ENCODE measurements at regions not wholly inside any gene's neighbourhood (a gene's known extent, or its start where the extent isn't known, plus 50 kb on each side); places are given as distances from the start of the nearest gene placed in this dataset.

DNA sequence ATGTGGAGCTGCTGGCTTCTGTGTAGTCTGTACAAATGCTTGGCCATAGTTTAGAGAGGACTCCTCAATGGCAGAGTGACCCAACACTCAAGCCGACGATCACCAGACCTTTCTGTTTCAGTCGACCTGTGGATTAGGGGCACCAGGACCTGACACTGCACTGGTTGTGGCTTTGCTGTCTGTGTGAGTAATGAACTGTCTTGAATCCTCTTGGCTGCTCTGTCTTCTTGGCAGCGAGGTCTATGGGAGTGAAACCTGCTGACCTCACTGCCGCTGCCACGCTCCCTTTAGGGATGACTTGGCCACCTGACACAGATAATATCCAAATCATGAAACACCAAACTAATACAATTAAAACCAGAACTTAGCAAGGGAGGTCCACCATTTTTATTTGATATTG lies 83.5 kb upstream of the C14orf180 start:
- TF ChIP-seq, protein P1, sequence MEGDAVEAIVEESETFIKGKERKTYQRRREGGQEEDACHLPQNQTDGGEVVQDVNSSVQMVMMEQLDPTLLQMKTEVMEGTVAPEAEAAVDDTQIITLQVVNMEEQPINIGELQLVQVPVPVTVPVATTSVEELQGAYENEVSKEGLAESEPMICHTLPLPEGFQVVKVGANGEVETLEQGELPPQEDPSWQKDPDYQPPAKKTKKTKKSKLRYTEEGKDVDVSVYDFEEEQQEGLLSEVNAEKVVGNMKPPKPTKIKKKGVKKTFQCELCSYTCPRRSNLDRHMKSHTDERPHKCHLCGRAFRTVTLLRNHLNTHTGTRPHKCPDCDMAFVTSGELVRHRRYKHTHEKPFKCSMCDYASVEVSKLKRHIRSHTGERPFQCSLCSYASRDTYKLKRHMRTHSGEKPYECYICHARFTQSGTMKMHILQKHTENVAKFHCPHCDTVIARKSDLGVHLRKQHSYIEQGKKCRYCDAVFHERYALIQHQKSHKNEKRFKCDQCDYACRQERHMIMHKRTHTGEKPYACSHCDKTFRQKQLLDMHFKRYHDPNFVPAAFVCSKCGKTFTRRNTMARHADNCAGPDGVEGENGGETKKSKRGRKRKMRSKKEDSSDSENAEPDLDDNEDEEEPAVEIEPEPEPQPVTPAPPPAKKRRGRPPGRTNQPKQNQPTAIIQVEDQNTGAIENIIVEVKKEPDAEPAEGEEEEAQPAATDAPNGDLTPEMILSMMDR (conservative IDR thresholded peaks at IDR 0.05 in 1 of 2, IDR thresholded peaks at IDR 0.05 in 1 of 2; ENCODE audit: low read depth in 1 of 2, low read length in 2 of 2): no peak
- TF ChIP-seq EZH2 (IDR thresholded peaks at IDR 0.05; ENCODE audit: low read length, missing control alignments): no peak
